Adrenal gland (tissue), 5 donors: ENCODE measurements at regions not wholly inside any gene's neighbourhood (a gene's known extent, or its start where the extent isn't known, plus 50 kb on each side); places are given as distances from the start of the nearest gene placed in this dataset.

Experiments used
- CTCF ChIP-seq, 6 experiments: fragments of 450-650 bp in 4 of 6; fragments of 200-600 bp in 2 of 6; sonication (generic) in 1 of 6; IDR thresholded peaks; 1 replicate in 5 of 6; 2 replicates in 1 of 6; pipeline versions ENCODE4 v1.5.1 to v1.8.0; 2016 to 2021; ENCODE audit warnings: antibody characterized with exemption in 6 of 6, mild to moderate bottlenecking in 2 of 6, moderate library complexity in 1 of 6
- POLR2A ChIP-seq, 2 donors: fragments of 450-650 bp; IDR thresholded peaks; one replicate each; pipeline ENCODE4 v1.6.1; 2017; ENCODE audit warnings: antibody characterized with exemption in 2 of 2, mild to moderate bottlenecking in 2 of 2, moderate library complexity in 1 of 2
- donor health status: DM: no; HTN: no; CAD: no.

GRCh38 chr12:30870491-30871265 lies 55.9 kb upstream of the TSPAN11 start:
- TF ChIP-seq CTCF (IDR thresholded peaks at IDR 0.05) (no peak), POLR2A (IDR thresholded peaks at IDR 0.05) (no peak)
